K562 (cell line): ENCODE measurements at regions not wholly inside any gene's neighbourhood (a gene's known extent, or its start where the extent isn't known, plus 50 kb on each side); places are given as distances from the start of the nearest gene placed in this dataset.

Source experiments
- ATAC-seq: fragments of 200-7000 bp; cut with Tn5 transposase; 3 replicates; pipeline ENCODE4 v1.9.1; 2020; ENCODE audit warnings: moderate library complexity
- BruUV-seq: library from RNA; stranded (reverse); fragments of 400-500 nt; replicated peaks from 2 replicates; lab custom pipeline; 2021; lab: Mats Ljungman, UMichigan
- CTCF ChIA-PET: fragments of 300-600 bp; formaldehyde crosslinking; extraction: SDS; loops from one replicate; lab custom pipeline; 2021; ENCODE audit warnings: low intra/inter-chr PET ratio; lab: Yijun Ruan, JAX
- POLR2A ChIA-PET: fragments of 300-600, 350-650 bp; sonication (Branson Sonifier 250); formaldehyde crosslinking; extraction: SDS; loops from one replicate; lab custom pipeline; 2021; ENCODE audit warnings: antibody characterized with exemption, inconsistent platforms; lab: Yijun Ruan, JAX
- DNase-seq, 4 experiments: peaks; one replicate each; pipeline versions ENCODE4 v3.0.0 to v3.0.0-alpha.2; 2011 to 2018; ENCODE audit warnings: low spot score in 3 of 4, mixed read lengths in 3 of 4; ENCODE audit errors: extremely low read depth in 1 of 4
- FAIRE-seq: peaks from 2 replicates; lab custom pipeline; 2011; peaks lifted over from hg19 to GRCh38; lab: Jason Lieb, UNC
- H2AFZ ChIP-seq: 2 replicates; pipeline ENCODE4 v1.6.0; 2011; ENCODE audit warnings: low read depth, low read length, control low read depth, inconsistent platforms
- H3K27ac ChIP-seq: fragments of 200-600 bp; 3 replicates; pipeline ENCODE4 v1.8.0; 2011; ENCODE audit warnings: low read depth, mild to moderate bottlenecking, control low read depth, inconsistent platforms, low read length, moderate library complexity, mixed read lengths; ENCODE audit errors: extremely low read depth
- H3K27me3 ChIP-seq, 2 experiments: fragments of 300-600 bp in 1 of 2; 2 replicates in 1 of 2; 3 replicates in 1 of 2; pipeline versions ENCODE4 v1.6.0 to v1.8.0; 2011; ENCODE audit warnings: inconsistent platforms in 2 of 2, low read length in 2 of 2, mild to moderate bottlenecking in 1 of 2, mixed read lengths in 1 of 2, moderate library complexity in 1 of 2; ENCODE audit not compliant: control insufficient read depth in 2 of 2, insufficient read depth in 2 of 2
- H3K36me3 ChIP-seq: fragments of 300-600 bp; 3 replicates; pipeline ENCODE4 v1.8.0; 2011; ENCODE audit warnings: mild to moderate bottlenecking, low read length, inconsistent platforms; ENCODE audit not compliant: control insufficient read depth, insufficient read depth
- H3K4me1 ChIP-seq, 2 experiments: fragments of 200-600 bp in 1 of 2; replicated peaks in 1 of 2; 2 replicates in 1 of 2; 3 replicates in 1 of 2; pipeline versions ENCODE4 v1.5.1 to v1.8.0; 2011; ENCODE audit warnings: inconsistent platforms in 2 of 2, low read length in 2 of 2, mild to moderate bottlenecking in 1 of 2, mixed read lengths in 1 of 2, moderate library complexity in 1 of 2; ENCODE audit not compliant: control insufficient read depth in 2 of 2, insufficient read depth in 2 of 2
- H3K4me2 ChIP-seq: 2 replicates; pipeline ENCODE4 v1.6.1; 2011; ENCODE audit warnings: low read length, control low read depth, inconsistent platforms, mixed read lengths; ENCODE audit not compliant: insufficient read depth
- H3K4me3 ChIP-seq: fragments of 200-600 bp; sonication (generic), shearing (Covaris generic); 2 replicates; pipeline ENCODE4 v1.5.1; 2016; ENCODE audit warnings: control low read depth, inconsistent platforms
- H3K79me2 ChIP-seq: fragments of 200-600 bp; 3 replicates; pipeline ENCODE4 v1.8.0; 2011; ENCODE audit warnings: low read length, inconsistent platforms; ENCODE audit not compliant: control insufficient read depth, insufficient read depth
- H3K9ac ChIP-seq, 2 experiments: 2 replicates each; pipeline versions ENCODE4 v1.6.0 to v1.6.1; 2011; ENCODE audit warnings: low read depth in 2 of 2, low read length in 2 of 2, control low read depth in 1 of 2, inconsistent platforms in 1 of 2, mild to moderate bottlenecking in 1 of 2, mixed read lengths in 1 of 2; ENCODE audit not compliant: insufficient read depth in 1 of 2
- H3K9me1 ChIP-seq: one replicate; pipeline ENCODE4 v1.6.0; 2011; ENCODE audit warnings: inconsistent platforms, mild to moderate bottlenecking, low read length, moderate library complexity; ENCODE audit not compliant: control insufficient read depth, insufficient read depth
- H3K9me3 ChIP-seq: replicated peaks from 2 replicates; pipeline ENCODE4 v1.5.1; 2011; ENCODE audit warnings: low read depth, low read length, inconsistent platforms; ENCODE audit not compliant: control insufficient read depth, insufficient read depth
- H4K20me1 ChIP-seq: replicated peaks from 2 replicates; pipeline ENCODE4 v1.6.1; 2011; ENCODE audit warnings: low read length, inconsistent platforms, mixed read lengths; ENCODE audit not compliant: control insufficient read depth, insufficient read depth
- CREB5 ChIP-seq: fragments of 250-450 bp; sonication (Bioruptor Pico); IDR thresholded peaks from 2 replicates; pipeline ENCODE4 v1.5.0; 2020; ENCODE audit warnings: mild to moderate bottlenecking
- HBP1 ChIP-seq: fragments of 450-650 bp; formaldehyde crosslinking; IDR thresholded peaks from 2 replicates; pipeline ENCODE4 v1.4.0; 2022; ENCODE audit warnings: missing genetic modification characterization
- HCFC1 ChIP-seq: IDR thresholded peaks from 2 replicates; pipeline ENCODE4 v1.6.1; 2012; ENCODE audit warnings: low read depth, low read length, improper control_type of control experiment
- NFIC ChIP-seq: fragments of 450-650 bp; IDR thresholded peaks from 2 replicates; pipeline ENCODE4 v1.6.1; 2017; ENCODE audit warnings: mild to moderate bottlenecking, inconsistent platforms
- WGBS: fragments of 100-300 bp; shearing (Covaris generic); methylation state at CpG from one replicate; pipeline ENCODE4 v1.1.6; 2016; ENCODE audit warnings: low coverage, mixed read lengths; ENCODE audit not compliant: insufficient coverage; ENCODE audit errors: missing lambda C conversion rate; 5-methylcytosine and 5-hydroxymethylcytosine counted together
- in situ Hi-C: fragments of 300-500 bp; cut with MboI; formaldehyde crosslinking; loops from 4 replicates; pipeline ENCODE4 v1.15.0; 2018; ENCODE audit warnings: inconsistent platforms, mixed read lengths
- intact Hi-C: fragments of 100-400 bp; cut with micrococcal nuclease; formaldehyde crosslinking; loops from 2 replicates; pipeline ENCODE4 v1.14.2; 2022

- ATAC-seq, result no peak
- H3K9ac ChIP-seq, result no peak overlapping the region
- TF ChIP-seq HBP1, result no peak
- no peak for TF ChIP-seq HCFC1
- TF ChIP-seq CREB5 (CRISPR knock-in tag), result no peak
- TF ChIP-seq NFIC, result no peak
- TF ChIP-seq, all 486 proteins: peak for 0
- Histone ChIP-seq H3K4me2 (no peak overlapping the region), H3K4me1 (no peaks in the 10 kb centered on the region), H4K20me1 (no peaks in the 10 kb centered on the region), H3K27me3 (no peaks in the 10 kb centered on the region), H2AFZ (no peak overlapping the region), H3K79me2 (no peaks in the 10 kb centered on the region), H3K36me3 (no peaks in the 10 kb centered on the region), H3K9me1 (no peaks in the 10 kb centered on the region), H3K9me3 (no peaks in the 10 kb centered on the region), H3K27ac (no peak overlapping the region), H3K4me3 (no peak overlapping the region)
- ChIA-PET CTCF (no interaction called here), POLR2A (no interaction called here)
- BruUV-seq, result no TSS peak
- DNase-seq, result no peak
- 0% methylated on average over 2 of the region's 2 CpGs for WGBS
- in situ Hi-C loops, result no loop called here
- intact Hi-C loops, result no loop called here
- no peak for FAIRE-seq
Measured at GRCh38 chr5:152644029-152644728, 239.1 kb upstream of the NMUR2 start.
